ENCODE measurements at regions not wholly inside any gene's neighbourhood (a gene's known extent, or its start where the extent isn't known, plus 50 kb on each side); places are given as distances from the start of the nearest gene placed in this dataset.
"Not testable (repeated sequence)": the region's sequence is repeated elsewhere in the genome, so short reads cannot be mapped to it uniquely, and the experiment has no call there.

DNA sequence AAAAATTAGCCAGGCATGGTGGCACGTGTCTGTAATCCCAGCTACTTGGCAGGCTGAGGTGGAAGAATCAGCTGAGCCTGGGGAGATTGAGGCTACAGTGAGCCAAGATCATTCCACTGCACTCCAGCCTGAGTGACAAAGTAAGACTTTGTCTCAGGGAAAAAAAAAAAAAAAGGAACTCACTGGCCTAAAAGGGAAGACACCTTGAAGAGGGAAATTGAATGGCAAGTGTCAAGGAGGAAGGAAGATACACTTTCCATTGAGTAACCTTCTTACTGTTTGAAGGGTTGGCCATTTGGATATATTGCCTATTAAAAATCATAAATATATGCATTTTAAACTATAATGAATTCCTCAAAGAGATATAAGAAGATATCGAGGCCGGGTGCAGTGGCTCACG, 147.5 kb upstream of the FAM241A start:
- no peak for ATAC-seq
- intact Hi-C loops (cut with DNase I), result no loop called here
- no peak for DNase-seq (ENCODE audit: missing footprints)

DNA sequence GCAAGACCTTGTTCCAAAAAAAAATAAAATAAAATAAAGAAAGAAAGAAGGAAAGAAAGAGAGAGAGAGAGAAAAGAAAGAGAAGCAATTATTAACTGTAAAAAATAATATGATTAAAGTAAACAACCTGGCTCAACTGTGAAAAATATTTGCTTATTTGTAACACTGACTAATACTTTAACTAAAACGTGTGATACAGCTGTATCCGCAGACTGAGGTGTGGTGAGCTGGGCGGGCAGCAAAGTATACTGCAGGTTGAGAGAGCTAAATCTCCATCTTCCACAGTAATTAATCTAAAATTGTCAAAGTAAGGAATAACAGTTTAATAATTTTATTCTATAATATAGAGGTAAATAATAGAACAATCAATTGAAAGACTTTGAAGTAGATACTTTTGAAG, 145.5 kb upstream of the FAM241A start:
- DNase-seq (ENCODE audit: missing footprints) (no peak), ATAC-seq (no peak)
- intact Hi-C loops (cut with DNase I), result no loop called here

DNA sequence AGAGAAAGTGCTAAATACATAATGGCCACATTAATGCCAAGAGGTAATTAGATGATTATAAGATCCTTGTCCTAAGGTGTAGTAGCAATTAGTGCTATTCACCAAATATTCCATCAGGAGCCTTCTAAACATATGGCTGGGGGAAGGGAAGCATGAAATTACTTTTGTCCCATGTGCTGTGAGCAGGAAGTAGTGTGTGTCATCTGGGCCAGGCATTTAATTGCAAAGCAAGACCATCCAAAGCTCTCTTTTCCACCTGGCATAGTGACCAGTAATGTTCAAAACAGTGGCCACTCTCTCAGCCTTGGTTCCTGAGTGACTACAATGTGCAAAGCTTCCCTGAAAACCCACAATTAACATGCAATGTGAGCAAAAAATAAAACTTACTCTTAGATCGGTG, 144.2 kb upstream of the FAM241A start:
- no peak for DNase-seq (ENCODE audit: missing footprints)
- ATAC-seq, result no peak
- intact Hi-C loops (cut with DNase I), result no loop called here

DNA sequence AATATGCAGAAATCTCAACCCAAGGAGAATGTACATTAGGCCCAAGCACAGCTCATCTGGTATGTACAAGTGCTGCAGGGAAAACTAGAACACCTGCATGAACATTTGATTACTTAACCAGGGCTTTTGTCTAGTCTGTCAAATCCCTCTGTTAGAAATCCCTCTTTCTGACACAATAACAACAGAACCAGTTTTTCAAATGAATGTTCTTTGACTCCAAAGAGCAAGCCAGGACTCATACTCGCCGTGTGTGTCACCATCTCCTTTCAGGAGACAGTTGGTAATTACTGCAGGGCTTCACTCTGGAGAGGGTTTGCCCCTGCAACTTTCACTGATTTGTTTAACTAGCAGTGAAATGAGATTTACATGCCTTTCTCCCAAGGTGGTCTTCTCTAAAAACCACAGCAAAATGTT, 143.0 kb upstream of the FAM241A start:
- DNase-seq (ENCODE audit: missing footprints) (no peak), ATAC-seq (no peak)
- intact Hi-C loops (cut with DNase I), result no loop called here

DNA sequence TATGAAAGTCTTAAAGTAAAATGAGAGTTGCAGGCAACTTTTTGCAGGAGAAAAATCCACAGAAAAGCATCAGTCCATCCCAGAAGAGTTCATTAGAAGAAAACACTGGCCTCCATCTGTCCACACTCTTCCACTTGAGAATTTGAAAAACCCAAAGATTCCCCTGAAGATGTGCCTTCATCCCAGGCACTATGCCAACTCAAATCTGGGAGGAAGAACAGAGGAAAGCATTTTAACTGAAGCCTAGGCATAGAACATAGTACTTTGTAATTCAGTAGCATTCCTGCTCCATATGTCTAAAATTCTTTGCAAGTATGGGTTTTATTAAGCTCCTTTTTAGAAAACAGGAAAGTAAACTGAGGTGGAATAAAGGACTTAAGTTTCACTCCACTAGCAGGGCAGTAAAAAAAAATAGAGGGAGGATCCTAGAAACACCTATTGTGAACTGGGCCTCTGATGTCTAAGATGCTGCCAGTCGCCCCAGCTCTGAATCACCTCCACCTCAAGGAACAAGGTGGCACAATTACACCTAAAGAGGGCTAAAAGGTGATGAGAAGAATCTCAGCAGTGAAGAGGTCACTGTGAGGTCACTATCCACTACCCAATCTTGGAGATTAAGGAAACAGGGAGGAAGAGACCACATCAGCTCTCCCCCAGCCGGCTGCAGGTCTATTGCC, 141.9 kb upstream of the FAM241A start:
- DNase-seq (ENCODE audit: missing footprints), result no peak
- intact Hi-C loops (cut with DNase I), result no loop called here
- ATAC-seq, result no peak

DNA sequence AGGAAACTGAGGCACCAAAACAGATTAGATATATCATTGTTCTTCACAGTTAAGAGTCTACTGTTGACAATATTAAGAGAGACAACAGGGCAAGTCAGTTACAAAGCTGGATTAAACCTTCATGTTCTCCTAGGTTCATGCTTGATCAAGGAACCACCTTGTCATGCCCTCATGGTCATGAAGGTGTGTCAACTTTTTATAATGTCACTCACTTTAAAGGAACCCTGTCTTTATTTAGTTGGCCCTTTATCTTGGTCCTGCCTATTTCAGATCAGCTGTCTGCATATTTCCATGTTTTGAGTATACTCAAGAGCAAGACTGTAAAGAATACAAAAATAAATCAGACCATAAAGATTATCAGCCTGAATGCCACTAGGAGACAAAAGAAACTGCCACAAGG, 140.2 kb upstream of the FAM241A start:
- ATAC-seq (no peak), DNase-seq (ENCODE audit: missing footprints) (no peak)
- intact Hi-C loops (cut with DNase I), result no loop called here

DNA sequence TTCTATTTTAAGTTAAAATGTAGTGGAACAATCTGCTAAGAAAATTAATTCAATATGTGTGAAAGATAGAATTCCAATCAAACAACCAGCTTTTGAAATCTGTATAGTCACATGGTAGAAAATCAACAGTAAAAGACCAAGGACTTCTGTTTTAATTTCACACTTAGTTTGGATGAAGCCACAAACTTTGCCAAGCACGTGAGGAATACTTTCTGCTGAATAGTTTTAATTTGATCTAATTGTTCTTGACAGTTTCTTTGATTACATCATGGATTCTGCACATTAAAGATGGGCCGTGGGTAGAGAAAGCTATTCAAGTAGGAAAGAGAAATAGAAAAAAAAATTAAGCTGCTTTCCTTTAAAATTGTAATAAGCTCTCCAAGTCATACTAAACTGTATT, 137.9 kb upstream of the FAM241A start:
- DNase-seq (ENCODE audit: missing footprints) (no peak), ATAC-seq (no peak)

DNA sequence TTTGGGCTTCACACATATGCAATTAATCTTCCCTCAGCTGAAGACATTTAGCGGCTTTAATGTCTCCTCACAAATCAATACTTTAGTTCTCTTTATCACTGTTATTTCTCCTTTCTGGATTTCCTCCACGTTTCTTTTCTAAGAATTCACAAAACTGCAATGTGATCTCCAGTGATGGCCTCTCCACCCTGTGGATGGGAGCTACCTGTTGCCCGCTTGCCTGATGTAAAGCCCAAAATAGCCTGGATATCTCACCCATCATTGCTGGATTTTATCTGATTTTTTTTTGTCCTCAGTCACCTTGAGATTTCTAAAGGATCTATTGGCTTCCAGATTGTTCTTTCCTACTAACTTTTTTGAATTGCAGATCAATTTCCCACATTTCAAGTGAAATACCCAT, 129.3 kb upstream of the FAM241A start:
- DNase-seq (ENCODE audit: missing footprints) (no peak), ATAC-seq (no peak)
- intact Hi-C loops (cut with DNase I), result no loop called here

More for the DNA sequence above, 137.9 kb upstream of the FAM241A start:
- intact Hi-C loops (cut with DNase I), result no loop called here

DNA sequence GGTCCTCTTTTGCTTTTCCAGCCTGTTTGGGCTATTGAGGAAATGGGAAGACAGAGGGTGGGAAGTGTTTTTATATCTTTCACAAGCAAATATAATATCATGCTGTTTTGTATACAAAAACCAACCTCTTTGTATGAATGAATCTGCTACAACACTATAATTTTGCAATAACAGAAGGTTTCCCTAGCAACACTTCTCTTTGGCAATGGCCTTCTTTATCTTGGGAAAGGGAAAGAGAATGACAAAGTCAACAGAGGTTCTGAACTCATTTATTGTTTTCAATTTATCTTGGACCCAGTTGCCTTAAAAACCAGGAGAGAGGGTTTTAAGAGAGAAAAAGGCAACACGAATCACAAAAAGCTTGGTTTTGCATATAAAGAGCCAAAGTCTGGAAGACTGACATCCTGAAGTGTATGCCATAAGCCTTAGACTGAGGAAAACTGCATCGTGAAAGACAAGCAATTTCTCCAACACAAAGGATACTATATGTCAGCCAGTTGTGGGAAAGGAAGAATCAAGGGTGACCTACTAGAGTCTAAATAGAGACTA, 121.8 kb upstream of the FAM241A start:
- intact Hi-C loops (cut with DNase I), result no loop called here
- DNase-seq (ENCODE audit: missing footprints) (no peak), ATAC-seq (no peak)

DNA sequence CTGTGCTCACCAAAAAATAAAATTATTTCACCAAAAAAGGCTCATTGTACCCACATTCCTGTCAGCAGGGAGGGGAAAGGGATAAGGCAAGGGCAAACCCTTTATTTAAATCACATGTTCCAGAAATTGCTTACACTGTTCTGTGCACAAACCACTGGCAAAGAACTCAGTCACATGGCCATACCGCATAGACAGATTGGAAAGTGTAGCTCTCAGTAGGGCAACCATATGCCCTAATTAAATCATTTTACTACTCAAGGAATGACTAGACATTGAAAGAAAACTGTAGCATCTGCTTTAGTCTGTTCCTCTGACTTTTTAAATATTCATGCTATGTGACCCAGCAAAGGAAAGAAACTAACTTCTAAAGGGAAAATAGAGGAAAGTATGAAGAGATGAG, 119.2 kb upstream of the FAM241A start:
- DNase-seq (ENCODE audit: missing footprints), result no peak
- intact Hi-C loops (cut with DNase I), result no loop called here

DNA sequence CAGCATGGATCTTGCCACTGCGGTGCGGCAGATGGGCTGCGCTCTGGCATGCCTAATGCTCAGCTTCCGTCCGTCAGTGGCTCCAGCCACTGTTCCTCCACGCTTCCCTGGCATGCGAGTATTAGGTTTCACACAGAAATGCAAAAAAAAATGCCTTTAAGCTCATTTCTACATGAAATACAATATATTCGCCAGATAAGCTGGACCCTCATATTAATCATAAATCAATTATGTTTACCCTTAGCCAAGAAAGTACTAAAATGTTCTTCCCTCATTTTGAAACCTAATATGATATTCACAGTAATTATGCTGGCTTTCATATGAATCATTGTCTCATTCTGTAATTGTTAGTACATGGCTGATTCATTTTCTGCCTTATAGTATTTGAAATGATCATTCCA, 115.5 kb upstream of the FAM241A start:
- intact Hi-C loops (cut with DNase I), result loop anchor here (5.0 kb wide), 1 partner anchor 387 kb away; no protein-coding TSS in a partner anchor
- DNase-seq (ENCODE audit: missing footprints), result no peak

More for the DNA sequence above, 119.2 kb upstream of the FAM241A start:
- ATAC-seq, result no peak

DNA sequence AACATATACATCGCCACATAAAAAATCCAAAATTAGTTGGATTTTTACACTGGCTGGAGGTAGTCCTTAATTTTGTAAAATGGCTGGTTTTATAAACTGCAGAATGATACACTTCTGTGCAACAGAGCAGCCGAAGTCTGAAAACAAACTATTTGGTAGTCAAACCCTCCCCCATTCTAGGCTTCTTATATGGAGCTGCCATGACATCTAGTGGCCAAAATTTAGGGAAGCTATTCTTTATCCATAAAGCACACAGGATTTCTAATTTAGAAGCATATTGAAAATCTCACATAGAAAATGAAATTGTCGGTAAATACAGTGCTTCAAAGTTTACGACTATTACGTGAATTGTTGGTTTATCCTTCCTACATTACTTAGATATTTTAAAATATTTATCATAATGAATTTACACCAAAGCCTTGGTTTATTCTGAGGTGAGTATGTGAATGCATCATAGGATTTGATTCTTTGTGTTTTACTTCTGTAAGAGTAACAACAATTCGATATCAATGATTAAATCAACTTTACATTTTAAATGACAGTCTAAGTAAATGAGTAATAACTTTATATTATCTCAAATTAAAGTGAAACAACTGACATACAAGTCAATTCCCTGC, 113.4 kb upstream of the FAM241A start:
- intact Hi-C loops (cut with DNase I), result loop anchor here (5.0 kb wide), 1 partner anchor 390 kb away; no protein-coding TSS in a partner anchor
- DNase-seq (ENCODE audit: missing footprints) (no peak), ATAC-seq (no peak)

More for the DNA sequence above, 115.5 kb upstream of the FAM241A start:
- ATAC-seq, result no peak

DNA sequence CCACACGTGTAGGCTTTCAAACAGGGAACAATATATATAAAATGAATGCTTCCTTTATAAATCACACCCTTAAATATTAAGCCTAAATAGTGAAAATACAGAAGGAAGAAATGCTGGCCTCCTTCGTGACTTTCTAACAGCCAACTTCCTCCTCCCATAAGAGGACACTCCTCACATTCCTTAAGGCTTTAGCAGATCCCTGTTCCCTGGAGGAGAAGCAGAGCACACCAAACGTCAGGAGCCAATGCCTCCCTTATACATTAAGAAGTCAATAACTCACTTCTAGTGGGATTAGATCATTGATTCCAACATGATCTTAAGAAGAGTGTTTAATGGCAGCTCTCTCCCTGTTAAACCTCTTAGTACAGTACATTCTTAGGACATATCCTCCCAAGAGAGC, 108.4 kb upstream of the FAM241A start:
- no peak for ATAC-seq
- intact Hi-C loops (cut with DNase I), result no loop called here
- DNase-seq (ENCODE audit: missing footprints), result no peak

DNA sequence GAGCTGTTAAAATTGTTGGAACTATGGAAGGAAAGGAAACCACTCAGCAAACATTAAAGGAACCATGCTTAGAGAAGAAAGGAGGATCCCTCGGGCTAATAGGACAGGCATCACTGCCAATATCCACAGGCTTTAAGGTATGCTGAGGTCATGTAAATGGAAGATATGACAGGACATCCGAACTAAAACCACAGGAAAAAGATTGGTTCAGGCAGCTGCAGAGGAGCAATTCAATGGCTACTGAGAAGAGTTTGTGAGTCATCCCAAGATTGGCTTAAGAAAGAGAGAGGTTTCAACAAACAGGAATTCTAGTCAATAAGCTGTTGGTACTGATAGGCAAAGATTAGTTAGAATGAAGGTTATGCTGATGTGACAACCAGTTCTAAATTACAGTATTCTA, 106.4 kb upstream of the FAM241A start:
- intact Hi-C loops (cut with DNase I), result no loop called here

DNA sequence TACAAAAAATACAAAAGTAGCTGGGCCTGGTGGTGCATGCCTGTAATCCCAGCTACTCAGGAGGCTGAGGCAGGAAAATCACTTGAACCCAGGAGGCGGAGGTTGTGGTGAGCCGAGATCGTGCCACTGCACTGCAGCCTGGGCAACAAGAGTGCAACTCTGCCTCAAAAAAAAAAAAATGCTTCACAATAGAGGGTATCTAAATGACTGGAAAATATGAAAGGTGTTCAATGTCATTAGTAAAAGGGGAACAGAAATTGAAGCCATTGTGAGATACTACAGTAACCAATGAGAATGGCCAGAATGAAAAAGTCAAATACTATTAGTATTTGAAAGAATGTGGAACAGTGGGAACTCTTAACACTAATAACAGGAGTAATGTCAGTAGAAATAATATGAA, 96.1 kb upstream of the FAM241A start:
- DNase-seq (ENCODE audit: missing footprints); intact Hi-C loops (cut with DNase I): not testable (repeated sequence)

More for the DNA sequence above, 106.4 kb upstream of the FAM241A start:
- DNase-seq (ENCODE audit: missing footprints) (no peak), ATAC-seq (no peak)

DNA sequence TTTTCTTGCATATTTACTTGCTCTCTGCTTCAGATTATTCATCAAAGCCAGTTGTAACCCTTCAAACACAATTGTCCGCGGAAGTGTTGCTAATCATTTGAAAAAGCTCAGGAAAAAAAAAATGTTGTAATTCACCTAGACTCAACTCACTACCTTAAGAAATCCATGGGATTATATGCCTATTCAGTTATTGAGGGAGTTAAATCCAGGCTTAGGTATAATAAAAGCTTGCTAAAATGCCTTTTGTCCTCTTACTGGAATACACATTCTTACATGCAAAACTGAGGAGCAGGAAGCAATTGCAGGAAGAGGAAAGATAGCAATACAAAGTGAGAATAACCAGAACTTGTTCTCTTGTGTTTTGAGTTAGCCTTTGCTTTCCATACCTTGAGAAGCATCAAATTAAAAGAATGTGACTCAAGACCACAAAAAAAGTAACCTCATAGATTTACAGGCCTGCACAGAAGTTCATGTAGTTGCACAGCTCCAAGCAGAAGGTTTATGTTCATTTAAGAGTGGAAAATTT, 91.4 kb upstream of the FAM241A start:
- intact Hi-C loops (cut with DNase I), result no loop called here
- no peak for ATAC-seq

More for the DNA sequence above, 96.1 kb upstream of the FAM241A start:
- ATAC-seq, result not testable (repeated sequence)

DNA sequence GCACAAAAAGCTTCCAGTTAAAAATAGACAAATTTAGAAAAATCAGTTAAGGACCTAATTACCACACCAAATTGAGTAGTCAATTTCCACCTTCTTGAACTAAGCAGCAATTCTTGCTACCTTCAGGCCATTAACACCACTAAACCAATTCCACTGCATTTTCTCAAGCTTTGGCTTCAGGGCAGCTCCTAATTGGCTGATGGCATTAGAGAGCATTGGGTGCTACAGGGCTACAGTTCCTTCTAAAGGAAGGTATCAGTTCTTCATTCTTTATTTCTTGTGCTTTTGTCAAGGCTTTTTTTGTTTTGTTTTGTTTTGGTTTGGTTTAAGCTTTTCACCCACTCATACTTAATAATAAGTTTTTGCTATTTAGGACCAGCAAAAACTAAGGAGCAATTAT, 90.2 kb upstream of the FAM241A start:
- intact Hi-C loops (cut with DNase I), result no loop called here
- no peak for ATAC-seq
- no peak for DNase-seq (ENCODE audit: missing footprints)

More for the DNA sequence above, 91.4 kb upstream of the FAM241A start:
- DNase-seq (ENCODE audit: missing footprints), result no peak

DNA sequence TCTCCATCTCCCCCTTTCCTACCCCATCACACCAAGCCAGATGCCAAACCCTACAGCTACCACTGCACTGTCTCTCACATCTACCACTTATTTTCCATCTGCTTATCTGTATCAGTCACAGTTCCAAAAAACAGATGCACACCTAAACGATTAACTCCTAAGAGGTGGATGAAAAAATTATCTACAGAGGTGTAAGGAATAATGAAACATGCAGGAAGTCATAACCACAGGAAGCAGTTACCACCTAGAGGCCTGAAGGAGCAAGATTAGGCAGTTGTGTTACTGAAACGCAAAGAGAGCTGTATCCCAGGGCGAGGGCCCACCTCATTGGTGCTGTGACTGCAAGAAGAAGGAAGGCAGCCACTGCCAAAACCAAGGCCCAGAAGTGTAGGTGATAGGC, 87.8 kb upstream of the FAM241A start:
- ATAC-seq (no peak), DNase-seq (ENCODE audit: missing footprints) (no peak)
- intact Hi-C loops (cut with DNase I), result no loop called here

DNA sequence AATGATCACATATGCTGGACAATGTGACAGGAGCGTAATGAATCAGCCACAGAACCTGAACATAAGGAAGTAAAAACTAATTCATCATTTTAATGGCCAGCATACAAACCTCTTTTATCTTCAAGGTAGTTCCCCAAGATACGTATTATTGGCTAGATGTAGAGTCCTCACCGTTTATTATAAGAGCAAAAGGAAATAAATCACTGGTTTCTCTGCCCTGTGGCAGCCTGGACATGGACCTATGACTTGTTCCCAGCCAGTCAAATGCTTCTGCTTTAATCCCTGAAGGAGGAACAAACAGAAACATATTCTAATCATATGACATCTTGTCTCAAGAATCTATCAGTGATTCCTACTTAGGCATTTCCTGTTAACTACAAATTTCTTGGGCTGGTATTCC, 86.8 kb upstream of the FAM241A start:
- ATAC-seq, result no peak
- DNase-seq (ENCODE audit: missing footprints), result no peak
- intact Hi-C loops (cut with DNase I), result no loop called here

DNA sequence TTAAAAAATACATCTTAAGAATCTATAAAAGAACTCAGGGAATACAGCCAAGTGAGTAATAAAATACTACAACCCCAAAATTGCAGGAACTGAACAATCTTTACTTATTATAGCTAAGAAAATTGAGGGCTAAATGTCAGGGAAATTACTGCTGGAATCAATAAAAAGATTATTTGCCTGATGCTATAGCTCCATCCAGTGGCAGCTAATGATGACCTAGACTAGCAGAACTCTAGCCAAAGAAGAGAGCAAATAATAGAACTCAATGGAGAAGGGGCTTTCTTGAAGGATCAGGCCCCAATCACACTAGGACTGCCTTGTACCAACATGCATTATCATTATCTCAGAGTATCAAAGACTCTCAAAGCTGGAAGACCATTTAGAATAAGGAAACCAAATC, 85.0 kb upstream of the FAM241A start:
- DNase-seq (ENCODE audit: missing footprints) (no peak), ATAC-seq (no peak)
- intact Hi-C loops (cut with DNase I), result no loop called here
